Endodermal cell (in vitro differentiated cells): ENCODE measurements at regions not wholly inside any gene's neighbourhood (a gene's known extent, or its start where the extent isn't known, plus 50 kb on each side); places are given as distances from the start of the nearest gene placed in this dataset.

Source experiments
- DNase-seq: peaks from one replicate; pipeline ENCODE4 v3.0.0-alpha.2; 2017
- H3K27ac ChIP-seq: 2 replicates; pipeline ENCODE4 v1.5.1; 2013; ENCODE audit warnings: mild to moderate bottlenecking, low read depth, low read length, moderate library complexity
- H3K27me3 ChIP-seq: 2 replicates; pipeline ENCODE4 v1.6.1; 2013; ENCODE audit warnings: mild to moderate bottlenecking, low read length, moderate library complexity; ENCODE audit not compliant: insufficient read depth, control insufficient read depth, poor library complexity, severe bottlenecking
- H3K36me3 ChIP-seq: 2 replicates; pipeline ENCODE4 v1.7.0; 2013; ENCODE audit warnings: mild to moderate bottlenecking, low read length, moderate library complexity; ENCODE audit not compliant: control insufficient read depth, insufficient read depth
- H3K4me1 ChIP-seq: one replicate; pipeline ENCODE4 v1.7.0; 2013; ENCODE audit warnings: low read length; ENCODE audit not compliant: control insufficient read depth, insufficient read depth
- H3K4me3 ChIP-seq: 2 replicates; pipeline ENCODE4 v1.5.1; 2013; ENCODE audit warnings: mild to moderate bottlenecking, low read length, moderate library complexity
- H3K9ac ChIP-seq: 2 replicates; pipeline ENCODE4 v1.6.1; 2013; ENCODE audit warnings: mild to moderate bottlenecking, low read length, moderate library complexity; ENCODE audit not compliant: poor library complexity, severe bottlenecking; ENCODE audit errors: extremely low read depth
- H3K9me3 ChIP-seq: 2 replicates; pipeline ENCODE4 v1.6.1; 2013; ENCODE audit warnings: mild to moderate bottlenecking, low read length, moderate library complexity; ENCODE audit not compliant: control insufficient read depth
- H3K27ac Mint-ChIP-seq: 2 replicates; pipeline ENCODE4 v1.8.0; 2020; ENCODE audit warnings: mixed read lengths
- H3K27me3 Mint-ChIP-seq: 2 replicates; pipeline ENCODE4 v1.8.0; 2021; ENCODE audit warnings: mild to moderate bottlenecking, mixed read lengths; ENCODE audit not compliant: insufficient read depth
- H3K36me3 Mint-ChIP-seq: 2 replicates; pipeline ENCODE4 v1.8.0; 2020; ENCODE audit warnings: low read depth, mixed read lengths
- H3K4me1 Mint-ChIP-seq: 2 replicates; pipeline ENCODE4 v1.8.0; 2020; ENCODE audit warnings: mixed read lengths
- H3K4me3 Mint-ChIP-seq: 2 replicates; pipeline ENCODE4 v1.8.0; 2020; ENCODE audit warnings: mild to moderate bottlenecking, moderate library complexity, mixed read lengths
- H3K9me3 Mint-ChIP-seq: 2 replicates; pipeline ENCODE4 v1.8.0; 2020; ENCODE audit warnings: mild to moderate bottlenecking, mixed read lengths
- CTCF ChIP-seq: fragments of 200-600 bp; sonication (generic); conservative IDR thresholded peaks from 2 replicates; pipeline ENCODE4 v1.5.0; 2021; ENCODE audit warnings: antibody characterized with exemption, mild to moderate bottlenecking
- WGBS, 2 experiments: methylation state at CpG; one replicate each; pipeline versions ENCODE4 v1.1.5 to v1.1.7; 2013; ENCODE audit warnings: missing lambda C conversion rate in 2 of 2, mixed read lengths in 1 of 2; ENCODE audit not compliant: insufficient coverage in 1 of 2, insufficient read length in 1 of 2; 5-methylcytosine and 5-hydroxymethylcytosine counted together

- Mint-ChIP-seq H3K27me3 (no peaks in the 10 kb centered on the region), H3K4me1 (peaks cover 17% of the 10 kb centered on the region)
- H3K4me1 ChIP-seq, result no peaks in the 10 kb centered on the region
Observed at GRCh38 chrX:14363728-14364127, 165.6 kb upstream of the GLRA2 start.

DNA sequence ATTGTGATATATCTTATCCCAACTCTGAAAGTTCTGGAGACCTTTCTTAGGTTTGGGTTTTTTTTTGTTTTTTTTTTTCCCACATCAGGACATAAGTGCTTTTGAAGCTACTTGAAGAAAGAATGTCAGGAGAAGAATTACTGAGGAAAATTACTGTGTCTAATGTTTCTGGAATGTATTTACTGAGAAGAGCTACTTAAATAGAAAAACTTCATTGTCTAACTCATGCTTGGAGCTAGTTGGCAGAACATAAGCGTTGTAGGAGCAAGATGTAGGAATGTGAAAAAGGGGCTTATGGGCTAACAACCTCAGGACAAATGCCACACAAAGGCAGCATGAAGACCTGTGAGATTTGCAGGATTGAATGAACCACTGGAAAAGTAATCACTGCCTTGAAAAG, 166.6 kb upstream of the GLRA2 start:
- no peak overlapping the region for H3K27ac Mint-ChIP-seq
- no peaks in the 10 kb centered on the region for H3K9me3 ChIP-seq
- DNase-seq, result no peak
- 100% methylated on average over 1 of the region's 1 CpG; no CpG with 5 or more reads in 1 of the 2 experiments for WGBS, 2 experiments
- no peaks in the 10 kb centered on the region for H3K27me3 ChIP-seq
- no peaks in the 10 kb centered on the region for H3K36me3 Mint-ChIP-seq
- H3K4me1 ChIP-seq, result no peaks in the 10 kb centered on the region
- H3K9me3 Mint-ChIP-seq, result peaks cover 44% of the 10 kb centered on the region
- H3K9ac ChIP-seq, result no peak overlapping the region
- H3K36me3 ChIP-seq, result no peaks in the 10 kb centered on the region
- no peak overlapping the region for H3K27ac ChIP-seq
- peaks cover 17% of the 10 kb centered on the region for H3K4me1 Mint-ChIP-seq
- no peak overlapping the region for H3K4me3 ChIP-seq
- no peak for TF ChIP-seq CTCF
- H3K4me3 Mint-ChIP-seq, result no peak overlapping the region
- no peaks in the 10 kb centered on the region for H3K27me3 Mint-ChIP-seq

More at GRCh38 chrX:14363728-14364127, 165.6 kb upstream of the GLRA2 start:
- Mint-ChIP-seq H3K9me3 (peaks cover 40% of the 10 kb centered on the region), H3K27ac (no peak overlapping the region), H3K4me3 (no peak overlapping the region), H3K36me3 (no peaks in the 10 kb centered on the region)
- 84% methylated on average over 3 of the region's 4 CpGs; no CpG with 5 or more reads in 1 of the 2 experiments for WGBS, 2 experiments
- no peak for DNase-seq
- no peak overlapping the region for H3K4me3 ChIP-seq
- H3K27ac ChIP-seq, result no peak overlapping the region
- H3K9ac ChIP-seq, result no peak overlapping the region
- no peaks in the 10 kb centered on the region for H3K36me3 ChIP-seq
- TF ChIP-seq CTCF, result no peak
- H3K27me3 ChIP-seq, result no peaks in the 10 kb centered on the region
- H3K9me3 ChIP-seq, result no peaks in the 10 kb centered on the region

GRCh38 chrX:14361435-14361834, 167.9 kb upstream of the GLRA2 start:
- Histone ChIP-seq H3K36me3 (no peaks in the 10 kb centered on the region), H3K4me1 (no peaks in the 10 kb centered on the region), H3K27me3 (no peaks in the 10 kb centered on the region), H3K9me3 (no peaks in the 10 kb centered on the region), H3K27ac (no peak overlapping the region), H3K9ac (no peak overlapping the region), H3K4me3 (no peak overlapping the region)
- Mint-ChIP-seq H3K9me3 (peaks cover 50% of the 10 kb centered on the region), H3K27me3 (no peaks in the 10 kb centered on the region), H3K4me3 (no peak overlapping the region), H3K4me1 (peaks cover 17% of the 10 kb centered on the region), H3K36me3 (no peaks in the 10 kb centered on the region), H3K27ac (no peak overlapping the region)
- TF ChIP-seq CTCF, result no peak
- WGBS, 2 experiments, result 100% methylated on average over 1 of the region's 2 CpGs; no CpG with 5 or more reads in 1 of the 2 experiments
- DNase-seq, result no peak
